BE2C (cell line): ENCODE measurements at regions not wholly inside any gene's neighbourhood (a gene's known extent, or its start where the extent isn't known, plus 50 kb on each side); places are given as distances from the start of the nearest gene placed in this dataset.

Experiments used
- DNase-seq: peaks from one replicate; pipeline ENCODE4 v3.0.0-alpha.2; 2020
- H3K27me3 ChIP-seq: fragments of 250-450 bp; sonication (Bioruptor Pico); 2 replicates; pipeline ENCODE4 v1.5.1; 2020; ENCODE audit warnings: mild to moderate bottlenecking
- H3K36me3 ChIP-seq: fragments of 250-450 bp; sonication (Bioruptor Pico); 2 replicates; pipeline ENCODE4 v1.5.1; 2020; ENCODE audit warnings: mild to moderate bottlenecking
- H3K4me1 ChIP-seq: fragments of 250-450 bp; sonication (Bioruptor Pico); 2 replicates; pipeline ENCODE4 v1.5.1; 2020
- H3K4me3 ChIP-seq: 2 replicates; pipeline ENCODE4 v1.5.1; 2011; ENCODE audit warnings: low read depth, low read length
- H3K9me3 ChIP-seq: fragments of 250-450 bp; sonication (Bioruptor Pico); 2 replicates; pipeline ENCODE4 v1.5.1; 2020
- TF ChIP-seq, protein P1 (sequence below): IDR thresholded peaks from 2 replicates; pipeline ENCODE4 v1.5.1; 2012; ENCODE audit warnings: mild to moderate bottlenecking, low read depth, low read length

DNA sequence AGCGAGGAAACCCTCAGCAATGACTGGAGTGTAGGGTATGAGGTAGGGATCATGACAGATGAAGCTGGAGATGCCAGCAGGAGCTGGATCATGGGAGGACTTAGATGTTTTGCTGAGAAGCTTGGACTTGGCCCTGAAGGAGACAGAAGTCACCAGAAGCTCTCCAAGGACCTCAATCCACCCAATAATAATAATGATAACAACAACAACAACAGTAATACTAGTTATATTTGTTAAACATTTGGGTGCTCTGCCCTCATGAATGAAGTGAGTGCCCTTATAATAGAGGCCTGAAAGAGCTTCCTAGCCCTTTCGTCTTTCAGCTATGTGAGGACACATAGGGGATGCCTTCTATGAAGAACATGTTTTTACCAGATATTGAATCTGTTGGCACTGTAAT is 163.9 kb downstream of the DDX1 start:
- no peak for DNase-seq
- Histone ChIP-seq H3K4me3 (no peak overlapping the region), H3K4me1 (no peaks in the 10 kb centered on the region), H3K36me3 (no peaks in the 10 kb centered on the region), H3K9me3 (no peaks in the 10 kb centered on the region; the same call in 1 of the 2 replicates), H3K27me3 (no peaks in the 10 kb centered on the region)
- TF ChIP-seq, protein P1, sequence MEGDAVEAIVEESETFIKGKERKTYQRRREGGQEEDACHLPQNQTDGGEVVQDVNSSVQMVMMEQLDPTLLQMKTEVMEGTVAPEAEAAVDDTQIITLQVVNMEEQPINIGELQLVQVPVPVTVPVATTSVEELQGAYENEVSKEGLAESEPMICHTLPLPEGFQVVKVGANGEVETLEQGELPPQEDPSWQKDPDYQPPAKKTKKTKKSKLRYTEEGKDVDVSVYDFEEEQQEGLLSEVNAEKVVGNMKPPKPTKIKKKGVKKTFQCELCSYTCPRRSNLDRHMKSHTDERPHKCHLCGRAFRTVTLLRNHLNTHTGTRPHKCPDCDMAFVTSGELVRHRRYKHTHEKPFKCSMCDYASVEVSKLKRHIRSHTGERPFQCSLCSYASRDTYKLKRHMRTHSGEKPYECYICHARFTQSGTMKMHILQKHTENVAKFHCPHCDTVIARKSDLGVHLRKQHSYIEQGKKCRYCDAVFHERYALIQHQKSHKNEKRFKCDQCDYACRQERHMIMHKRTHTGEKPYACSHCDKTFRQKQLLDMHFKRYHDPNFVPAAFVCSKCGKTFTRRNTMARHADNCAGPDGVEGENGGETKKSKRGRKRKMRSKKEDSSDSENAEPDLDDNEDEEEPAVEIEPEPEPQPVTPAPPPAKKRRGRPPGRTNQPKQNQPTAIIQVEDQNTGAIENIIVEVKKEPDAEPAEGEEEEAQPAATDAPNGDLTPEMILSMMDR, result no peak

DNA sequence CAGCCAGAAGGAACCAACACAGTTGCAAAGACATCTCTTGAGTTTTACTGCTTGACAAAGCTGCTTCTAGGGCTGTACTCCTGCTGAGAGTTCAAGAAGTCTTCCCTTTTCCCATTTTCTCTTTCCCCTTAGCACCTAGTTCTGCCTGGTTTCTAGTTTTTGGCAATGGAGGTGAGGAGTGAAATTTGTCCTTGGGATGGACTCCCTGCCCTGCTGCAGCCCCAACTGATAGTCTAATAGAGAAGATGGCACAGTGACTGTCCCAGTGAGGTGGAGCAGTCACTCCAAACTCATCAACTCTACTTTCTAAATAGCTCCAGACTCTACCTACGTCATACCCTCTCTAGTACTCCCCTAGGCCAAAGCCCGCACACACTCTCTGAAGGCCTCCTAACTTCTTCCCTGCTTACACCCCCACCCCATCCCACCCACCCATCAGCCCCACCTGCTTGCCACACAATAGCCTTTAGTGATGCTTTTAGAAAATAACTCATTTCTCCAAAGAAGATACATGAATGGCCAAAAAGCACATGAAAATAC is 164.4 kb downstream of the DDX1 start:
- DNase-seq, result no peak
- Histone ChIP-seq H3K9me3 (no peaks in the 10 kb centered on the region; the same call in 1 of the 2 replicates), H3K36me3 (no peaks in the 10 kb centered on the region), H3K27me3 (no peaks in the 10 kb centered on the region), H3K4me1 (no peaks in the 10 kb centered on the region), H3K4me3 (no peak overlapping the region)
- TF ChIP-seq, protein P1, result no peak

DNA sequence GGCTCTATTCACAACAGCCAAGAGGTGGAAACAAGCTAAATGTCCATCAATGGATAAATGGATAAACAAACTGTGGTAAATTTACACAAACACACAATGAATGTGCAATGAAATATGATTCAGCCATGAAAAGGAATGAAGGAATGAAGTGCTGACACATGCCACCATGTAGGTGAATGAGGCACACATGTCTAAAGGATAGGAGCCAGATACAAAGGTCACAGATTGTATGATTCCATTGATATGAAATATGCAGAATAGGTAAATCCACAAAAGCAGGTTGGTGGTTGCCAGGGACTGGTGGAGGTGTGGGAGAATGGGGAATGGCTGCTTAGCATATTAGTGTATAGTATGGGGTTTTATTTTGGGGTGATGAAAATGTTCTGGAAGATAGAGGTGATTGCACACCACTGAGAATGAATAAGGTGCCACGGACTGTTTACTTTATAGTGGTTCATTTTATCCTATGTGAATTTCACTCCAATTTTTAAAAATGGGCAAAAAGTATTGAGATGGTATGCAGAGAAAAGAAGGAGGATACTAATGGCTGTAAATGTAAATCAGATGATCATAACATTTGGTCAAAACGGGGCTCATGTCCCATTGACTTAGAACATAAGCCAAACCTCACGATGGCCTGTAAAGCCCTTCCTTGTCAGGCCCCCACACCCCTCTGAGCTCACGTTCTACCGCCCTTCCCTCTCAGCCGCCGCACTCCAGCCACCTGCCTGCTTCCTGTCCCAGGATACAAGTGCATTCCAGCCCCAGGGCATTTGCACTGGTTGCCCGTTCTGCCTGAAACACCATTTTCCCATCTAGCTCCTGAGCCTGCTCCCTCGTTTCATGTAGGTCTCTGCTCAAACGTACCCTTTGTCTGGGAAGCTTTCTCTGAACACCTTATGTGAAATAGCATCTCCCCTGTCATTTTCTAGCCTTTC is 165.5 kb downstream of the DDX1 start:
- no peak overlapping the region for H3K4me3 ChIP-seq
- TF ChIP-seq, protein P1, result no peak

DNA sequence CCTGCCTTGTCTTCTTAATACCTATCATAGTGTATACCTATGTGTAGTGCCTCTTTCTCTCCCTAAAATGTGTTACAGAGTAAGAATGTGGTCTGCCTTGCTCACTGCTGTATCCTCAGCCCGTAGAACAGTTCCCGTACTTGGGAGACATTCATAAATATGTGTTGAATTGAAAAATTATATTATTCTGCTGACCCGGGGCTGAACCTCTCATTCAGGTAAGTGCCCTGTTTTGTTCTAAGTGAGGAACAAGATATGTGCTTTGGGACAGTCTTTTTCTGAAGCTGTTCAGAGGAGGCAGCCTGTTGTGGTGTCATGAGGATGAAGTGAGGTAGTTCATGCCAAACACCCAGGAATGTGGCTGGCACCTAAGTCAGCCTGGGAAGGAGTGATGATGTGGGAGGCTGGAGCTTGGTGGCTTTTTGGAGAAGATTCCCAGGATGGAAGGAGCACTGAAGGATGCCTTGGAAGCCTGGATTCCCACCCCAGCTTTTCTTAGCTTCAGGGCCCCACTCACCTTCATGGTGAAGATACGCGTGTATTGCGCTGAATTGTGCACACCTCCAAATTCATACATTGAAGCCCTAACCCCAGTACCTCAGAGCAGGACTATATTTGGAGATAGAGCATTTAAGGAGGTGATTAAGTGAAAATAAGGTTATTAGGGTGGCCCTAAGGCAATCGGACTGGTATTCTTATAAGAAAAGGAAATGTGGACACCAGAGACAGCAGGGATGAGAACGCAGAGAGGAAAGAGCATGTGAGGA is 166.3 kb downstream of the DDX1 start:
- DNase-seq, result no peak
- Histone ChIP-seq H3K4me1 (no peaks in the 10 kb centered on the region), H3K36me3 (no peaks in the 10 kb centered on the region), H3K9me3 (no peaks in the 10 kb centered on the region; the same call in 1 of the 2 replicates), H3K4me3 (no peak overlapping the region), H3K27me3 (no peaks in the 10 kb centered on the region)
- TF ChIP-seq, protein P1, result no peak

More for the DNA sequence above, 165.5 kb downstream of the DDX1 start:
- H3K36me3 ChIP-seq, result no peaks in the 10 kb centered on the region
- no peaks in the 10 kb centered on the region for H3K4me1 ChIP-seq
- no peaks in the 10 kb centered on the region; the same call in 1 of the 2 replicates for H3K9me3 ChIP-seq
- no peak for DNase-seq
- H3K27me3 ChIP-seq, result no peaks in the 10 kb centered on the region

DNA sequence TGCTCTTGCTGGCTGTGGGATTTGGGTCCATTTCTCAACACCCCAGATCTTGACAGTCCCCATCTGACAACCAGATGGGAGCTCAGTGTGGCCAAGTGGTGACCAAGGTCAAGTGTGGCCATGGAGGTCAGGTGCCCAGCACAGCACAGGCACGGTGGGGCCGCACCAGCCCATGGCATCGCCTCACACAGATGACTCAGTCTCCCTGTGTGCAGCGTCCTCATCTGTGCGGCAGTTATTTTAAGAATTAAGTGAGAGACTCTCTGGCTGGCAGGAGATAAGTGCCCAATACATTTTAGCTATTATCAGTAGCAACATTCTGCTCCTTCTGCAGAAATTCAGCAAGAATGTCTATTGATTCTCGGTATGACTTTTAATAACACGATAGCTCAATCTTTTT is 167.2 kb downstream of the DDX1 start:
- no peak overlapping the region for H3K4me3 ChIP-seq
- H3K4me1 ChIP-seq, result no peaks in the 10 kb centered on the region
- no peak for DNase-seq
- no peaks in the 10 kb centered on the region for H3K36me3 ChIP-seq
- H3K27me3 ChIP-seq, result no peaks in the 10 kb centered on the region
- TF ChIP-seq, protein P1, result no peak
- no peaks in the 10 kb centered on the region; the same call in 1 of the 2 replicates for H3K9me3 ChIP-seq
